ENCODE measurements at regions not wholly inside any gene's neighbourhood (a gene's known extent, or its start where the extent isn't known, plus 50 kb on each side); places are given as distances from the start of the nearest gene placed in this dataset.
"Not testable (repeated sequence)": the region's sequence is repeated elsewhere in the genome, so short reads cannot be mapped to it uniquely, and the experiment has no call there.

GRCh38 chr9:107805201-107805600 is 315.6 kb upstream of the KLF4 start:
- DNase-seq = no peak

- no peak for DNase-seq
Measured at GRCh38 chr9:107794259-107794658, 304.7 kb upstream of the KLF4 start.

GRCh38 chr9:107793541-107793940 is 304.0 kb upstream of the KLF4 start:
- DNase-seq = no peak

- no peak for DNase-seq
Measured at GRCh38 chr9:107792596-107792995, 303.0 kb upstream of the KLF4 start.

- DNase-seq = no peak
Measured at GRCh38 chr9:107792006-107792405, 302.4 kb upstream of the KLF4 start.

GRCh38 chr9:107789001-107789700 is 299.6 kb upstream of the KLF4 start:
- no peak for DNase-seq

GRCh38 chr9:107786561-107786960 is 297.0 kb upstream of the KLF4 start:
- no peak for DNase-seq

GRCh38 chr9:107784235-107784958 is 294.8 kb upstream of the KLF4 start:
- no peak for DNase-seq

GRCh38 chr9:107782789-107783188 is 293.2 kb upstream of the KLF4 start:
- no peak for DNase-seq

GRCh38 chr9:107782381-107782780 is 292.8 kb upstream of the KLF4 start:
- no peak for DNase-seq

GRCh38 chr9:107780960-107781359 is 291.4 kb upstream of the KLF4 start:
- no peak for DNase-seq

- DNase-seq = no peak
Measured at GRCh38 chr9:107779731-107780130, 290.2 kb upstream of the KLF4 start.

GRCh38 chr9:107778661-107779060 is 289.1 kb upstream of the KLF4 start:
- DNase-seq = no peak

- not testable (repeated sequence) for DNase-seq
Measured at GRCh38 chr9:107774099-107774498, 284.5 kb upstream of the KLF4 start.

GRCh38 chr9:107772988-107773387 is 283.4 kb upstream of the KLF4 start:
- no peak for DNase-seq

GRCh38 chr9:107770716-107771115 is 281.1 kb upstream of the KLF4 start:
- DNase-seq = no peak

GRCh38 chr9:107768224-107768623 is 278.7 kb upstream of the KLF4 start:
- DNase-seq = no peak

GRCh38 chr9:107767711-107768110 is 278.1 kb upstream of the KLF4 start:
- no peak for DNase-seq

- DNase-seq = not testable (repeated sequence)
Measured at GRCh38 chr9:107763469-107763868, 273.9 kb upstream of the KLF4 start.

GRCh38 chr9:107761307-107761706 is 271.7 kb upstream of the KLF4 start:
- DNase-seq = no peak

GRCh38 chr9:107760469-107761242 is 271.1 kb upstream of the KLF4 start:
- no peak for DNase-seq

GRCh38 chr9:107759823-107760166 is 270.2 kb upstream of the KLF4 start:
- DNase-seq = no peak

GRCh38 chr9:107759009-107759822 is 269.6 kb upstream of the KLF4 start:
- DNase-seq = no peak
